Neural cell (in vitro differentiated cells): ENCODE measurements at regions not wholly inside any gene's neighbourhood (a gene's known extent, or its start where the extent isn't known, plus 50 kb on each side); places are given as distances from the start of the nearest gene placed in this dataset.

Source experiments
- H2AFZ ChIP-seq: fragments of 200-600, 300-800 bp; sonication (generic), shearing (Covaris generic); 2 replicates; pipeline ENCODE4 v1.6.0; 2014; ENCODE audit warnings: low read depth, mild to moderate bottlenecking, antibody characterized with exemption, low read length, moderate library complexity
- H3F3A ChIP-seq: fragments of 200-600 bp; shearing (Covaris generic); 2 replicates; pipeline ENCODE4 v1.6.1; 2016; ENCODE audit warnings: mild to moderate bottlenecking, moderate library complexity, mixed read lengths, antibody characterized with exemption, low read length; ENCODE audit not compliant: insufficient read depth, poor library complexity, severe bottlenecking
- H3K27ac ChIP-seq: fragments of 200-600, 300-800 bp; sonication (generic), shearing (Covaris generic); 2 replicates; pipeline ENCODE4 v1.5.1; 2014; ENCODE audit warnings: mild to moderate bottlenecking, low read length, moderate library complexity
- H3K27me3 ChIP-seq: fragments of 300-800, 200-600 bp; sonication (generic), shearing (Covaris generic); 2 replicates; pipeline ENCODE4 v1.6.0; 2014; ENCODE audit warnings: mild to moderate bottlenecking, low read depth, low read length, moderate library complexity; ENCODE audit not compliant: insufficient read depth
- H3K36me3 ChIP-seq: fragments of 300-800, 200-600 bp; sonication (generic), shearing (Covaris generic); 2 replicates; pipeline ENCODE4 v1.5.1; 2014; ENCODE audit warnings: mild to moderate bottlenecking, antibody characterized with exemption, low read length, moderate library complexity; ENCODE audit not compliant: insufficient read depth
- H3K4me2 ChIP-seq: fragments of 300-800, 200-600 bp; sonication (generic), shearing (Covaris generic); 2 replicates; pipeline ENCODE4 v1.6.0; 2014; ENCODE audit warnings: mild to moderate bottlenecking, low read length
- H3K4me3 ChIP-seq: fragments of 300-800, 200-600 bp; sonication (generic), shearing (Covaris generic); 2 replicates; pipeline ENCODE4 v1.5.1; 2014; ENCODE audit warnings: mild to moderate bottlenecking, low read length, moderate library complexity
- H3K79me2 ChIP-seq: fragments of 200-600 bp; shearing (Covaris generic); replicated peaks from 2 replicates; pipeline ENCODE4 v1.6.0; 2014; ENCODE audit warnings: mild to moderate bottlenecking, low read length, moderate library complexity; ENCODE audit not compliant: insufficient read depth
- H3K9ac ChIP-seq: fragments of 300-800, 200-600 bp; sonication (generic), shearing (Covaris generic); 2 replicates; pipeline ENCODE4 v1.6.1; 2016; ENCODE audit warnings: mild to moderate bottlenecking, low read length, mixed read lengths
- H3K9me2 ChIP-seq: fragments of 200-600 bp; shearing (Covaris generic); 2 replicates; pipeline ENCODE4 v1.6.1; 2016; ENCODE audit warnings: mild to moderate bottlenecking, low read length, mixed read lengths; ENCODE audit not compliant: insufficient read depth
- H3K9me3 ChIP-seq: fragments of 200-600, 300-800 bp; sonication (generic), shearing (Covaris generic); 2 replicates; pipeline ENCODE4 v1.6.1; 2016; ENCODE audit warnings: mild to moderate bottlenecking, mixed run types, low read length, moderate library complexity, mixed read lengths
- H4K20me1 ChIP-seq: fragments of 200-600 bp; shearing (Covaris generic); 2 replicates; pipeline ENCODE4 v1.6.1; 2016; ENCODE audit warnings: mild to moderate bottlenecking, mixed run types; ENCODE audit not compliant: insufficient read depth
- CTCF ChIP-seq: fragments of 450-650 bp; IDR thresholded peaks from 2 replicates; pipeline ENCODE4 v1.5.1; 2014; ENCODE audit warnings: antibody characterized with exemption, mild to moderate bottlenecking, moderate library complexity; ENCODE audit not compliant: poor library complexity, severe bottlenecking
- EP300 ChIP-seq: fragments of 450-650 bp; conservative IDR thresholded peaks from 2 replicates; pipeline ENCODE4 v1.6.1; 2014; ENCODE audit warnings: antibody characterized with exemption, mild to moderate bottlenecking, moderate library complexity; ENCODE audit not compliant: poor library complexity, severe bottlenecking
- EZH2 ChIP-seq: fragments of 200-600, 300-800 bp; shearing (Covaris generic), sonication (generic); IDR thresholded peaks from 2 replicates; pipeline ENCODE4 v1.6.1; 2014; ENCODE audit warnings: antibody characterized with exemption, low read length, borderline replicate concordance, mild to moderate bottlenecking; ENCODE audit not compliant: insufficient read depth, poor library complexity, severe bottlenecking
- MXI1 ChIP-seq: fragments of 450-650 bp; conservative IDR thresholded peaks from 2 replicates; pipeline ENCODE4 v1.6.1; 2014; ENCODE audit warnings: antibody characterized with exemption, mild to moderate bottlenecking; ENCODE audit not compliant: poor library complexity, severe bottlenecking
- POLR2AphosphoS5 ChIP-seq: IDR thresholded peaks from 2 replicates; pipeline ENCODE4 v1.6.1; 2012
- RAD21 ChIP-seq: fragments of 450-650 bp; conservative IDR thresholded peaks from 2 replicates; pipeline ENCODE4 v1.6.1; 2014; ENCODE audit warnings: antibody characterized with exemption, mild to moderate bottlenecking, moderate library complexity
- REST ChIP-seq: IDR thresholded peaks from 2 replicates; pipeline ENCODE4 v1.6.1; 2012; ENCODE audit warnings: borderline replicate concordance
- SMC3 ChIP-seq: fragments of 450-650 bp; conservative IDR thresholded peaks from 2 replicates; pipeline ENCODE4 v1.6.1; 2014; ENCODE audit warnings: antibody characterized with exemption, mild to moderate bottlenecking, moderate library complexity; ENCODE audit not compliant: poor library complexity
- TAF1 ChIP-seq: IDR thresholded peaks from 2 replicates; pipeline ENCODE4 v1.6.1; 2012; ENCODE audit warnings: low read depth

GRCh38 chr9:120212153-120212852 is 367.7 kb downstream of the CDK5RAP2 start:
- Histone ChIP-seq H3K4me3 (no peak overlapping the region), H3K9me3 (no peaks in the 10 kb centered on the region), H3K36me3 (no peaks in the 10 kb centered on the region), H3F3A (no peaks in the 10 kb centered on the region), H2AFZ (no peak overlapping the region), H3K4me2 (no peak overlapping the region), H3K79me2 (no peaks in the 10 kb centered on the region), H4K20me1 (no peaks in the 10 kb centered on the region), H3K27me3 (no peaks in the 10 kb centered on the region), H3K27ac (no peak overlapping the region), H3K9me2 (no peaks in the 10 kb centered on the region), H3K9ac (no peak overlapping the region)
- TF ChIP-seq POLR2AphosphoS5 = no peak

GRCh38 chr9:120210274-120210673 is 369.7 kb downstream of the CDK5RAP2 start:
- Histone ChIP-seq H2AFZ (no peak overlapping the region), H3K9ac (no peak overlapping the region), H3K9me2 (no peaks in the 10 kb centered on the region), H3K4me2 (no peak overlapping the region), H3K4me3 (no peak overlapping the region), H3K27ac (no peak overlapping the region), H3F3A (no peaks in the 10 kb centered on the region), H3K9me3 (no peaks in the 10 kb centered on the region), H3K36me3 (no peaks in the 10 kb centered on the region), H4K20me1 (no peaks in the 10 kb centered on the region), H3K27me3 (no peaks in the 10 kb centered on the region), H3K79me2 (no peaks in the 10 kb centered on the region)
- TF ChIP-seq CTCF = no peak
- TF ChIP-seq TAF1 = no peak
- no peak for TF ChIP-seq REST
- no peak for TF ChIP-seq SMC3
- no peak for TF ChIP-seq POLR2AphosphoS5
- TF ChIP-seq EZH2 = no peak
- TF ChIP-seq RAD21 = no peak
- TF ChIP-seq MXI1 = no peak
- no peak for TF ChIP-seq EP300
